ENCODE measurements at regions not wholly inside any gene's neighbourhood (a gene's known extent, or its start where the extent isn't known, plus 50 kb on each side); places are given as distances from the start of the nearest gene placed in this dataset.

GRCh38 chr18:45398448-45398847, 216.8 kb upstream of the SLC14A2 start:
- no peaks in the 10 kb centered on the region for H3K27me3 ChIP-seq
- TF ChIP-seq POLR2A (IDR thresholded peaks at IDR 0.05) (no peak), POLR2AphosphoS5 (IDR thresholded peaks at IDR 0.05) (no peak), CTCF (IDR thresholded peaks at IDR 0.05) (no peak)
- no peaks in the 10 kb centered on the region for H3K36me3 ChIP-seq
- no peaks in the 10 kb centered on the region for H3K4me1 ChIP-seq
- H3K27ac ChIP-seq = no peak overlapping the region
- no peak for DNase-seq (ENCODE audit: low spot score in 2 of 2)
- intact Hi-C loops (cut with DNase I; ENCODE audit: low total_unique reads) = no loop called here
- no peaks in the 10 kb centered on the region for H3K9me3 ChIP-seq
- no peak overlapping the region for H3K4me3 ChIP-seq

- intact Hi-C loops (cut with DNase I; ENCODE audit: low total_unique reads) = no loop called here
- Histone ChIP-seq H3K4me1 (no peaks in the 10 kb centered on the region), H3K27me3 (no peaks in the 10 kb centered on the region), H3K4me3 (no peak overlapping the region), H3K9me3 (no peaks in the 10 kb centered on the region), H3K36me3 (no peaks in the 10 kb centered on the region), H3K27ac (no peak overlapping the region)
- TF ChIP-seq CTCF (IDR thresholded peaks at IDR 0.05) = no peak
- no peak for TF ChIP-seq POLR2A (IDR thresholded peaks at IDR 0.05)
- TF ChIP-seq POLR2AphosphoS5 (IDR thresholded peaks at IDR 0.05) = no peak
- no peak for DNase-seq (ENCODE audit: low spot score in 2 of 2)
These were observed 216.1 kb upstream of the SLC14A2 start for GRCh38 chr18:45399146-45399545.

GRCh38 chr18:45399643-45400042, 215.6 kb upstream of the SLC14A2 start:
- Histone ChIP-seq H3K36me3 (no peaks in the 10 kb centered on the region), H3K4me1 (no peaks in the 10 kb centered on the region), H3K27ac (no peak overlapping the region), H3K27me3 (no peaks in the 10 kb centered on the region), H3K4me3 (no peak overlapping the region), H3K9me3 (no peaks in the 10 kb centered on the region)
- TF ChIP-seq POLR2AphosphoS5 (IDR thresholded peaks at IDR 0.05) (no peak), POLR2A (IDR thresholded peaks at IDR 0.05) (no peak), CTCF (IDR thresholded peaks at IDR 0.05) (no peak)
- no peak for DNase-seq (ENCODE audit: low spot score in 2 of 2)
- intact Hi-C loops (cut with DNase I; ENCODE audit: low total_unique reads) = no loop called here

GRCh38 chr18:45402485-45403056, 212.7 kb upstream of the SLC14A2 start:
- intact Hi-C loops (cut with DNase I; ENCODE audit: low total_unique reads) = no loop called here
- DNase-seq (ENCODE audit: low spot score in 2 of 2) = no peak
- Histone ChIP-seq H3K9me3 (no peaks in the 10 kb centered on the region), H3K4me1 (no peaks in the 10 kb centered on the region), H3K4me3 (no peak overlapping the region), H3K36me3 (no peaks in the 10 kb centered on the region), H3K27ac (no peak overlapping the region), H3K27me3 (no peaks in the 10 kb centered on the region)
- TF ChIP-seq POLR2AphosphoS5 (IDR thresholded peaks at IDR 0.05) (no peak), POLR2A (IDR thresholded peaks at IDR 0.05) (no peak), CTCF (IDR thresholded peaks at IDR 0.05) (no peak)

GRCh38 chr18:45403341-45404049, 211.8 kb upstream of the SLC14A2 start:
- no peaks in the 10 kb centered on the region for H3K36me3 ChIP-seq
- DNase-seq (ENCODE audit: low spot score in 2 of 2) = no peak
- H3K4me1 ChIP-seq = no peaks in the 10 kb centered on the region
- no peak overlapping the region for H3K4me3 ChIP-seq
- no peaks in the 10 kb centered on the region for H3K9me3 ChIP-seq
- no peak overlapping the region for H3K27ac ChIP-seq
- TF ChIP-seq POLR2A (IDR thresholded peaks at IDR 0.05) (no peak), CTCF (IDR thresholded peaks at IDR 0.05) (no peak), POLR2AphosphoS5 (IDR thresholded peaks at IDR 0.05) (no peak)
- intact Hi-C loops (cut with DNase I; ENCODE audit: low total_unique reads) = no loop called here
- H3K27me3 ChIP-seq = no peaks in the 10 kb centered on the region

All from breast epithelium (tissue), 4 donors.